ENCODE measurements at regions not wholly inside any gene's neighbourhood (a gene's known extent, or its start where the extent isn't known, plus 50 kb on each side); places are given as distances from the start of the nearest gene placed in this dataset.

GRCh38 chr19:30757104-30757836 lies 385.1 kb downstream of the ZNF536 start:
- no peaks in the 10 kb centered on the region for H3K27me3 ChIP-seq (ENCODE audit: control insufficient read depth in 2 of 2, insufficient read depth in 2 of 2, low read length in 2 of 2)
- H3K27ac ChIP-seq (ENCODE audit: low read depth in 2 of 2, low read length in 2 of 2) = no peak overlapping the region
- H3K4me3 ChIP-seq (ENCODE audit: low read length in 2 of 2) = no peak overlapping the region
- no peaks in the 10 kb centered on the region for H3K36me3 ChIP-seq (ENCODE audit: control insufficient read depth in 2 of 2, insufficient read depth in 2 of 2, low read length in 2 of 2)
- H3K9ac ChIP-seq (ENCODE audit: low read depth in 1 of 2, low read length in 2 of 2) = no peak overlapping the region
- no peaks in the 10 kb centered on the region for H3K9me3 ChIP-seq (ENCODE audit: control insufficient read depth in 2 of 2, low read length in 2 of 2)
- H3K4me1 ChIP-seq (ENCODE audit: control insufficient read depth in 2 of 2, insufficient read depth in 2 of 2, low read length in 2 of 2) = no peaks in the 10 kb centered on the region

GRCh38 chr19:30755581-30755980 lies 383.4 kb downstream of the ZNF536 start:
- no peak overlapping the region for H3K9ac ChIP-seq (ENCODE audit: low read depth in 1 of 2, low read length in 2 of 2)
- no peaks in the 10 kb centered on the region for H3K36me3 ChIP-seq (ENCODE audit: control insufficient read depth in 2 of 2, insufficient read depth in 2 of 2, low read length in 2 of 2)
- no peak overlapping the region for H3K4me3 ChIP-seq (ENCODE audit: low read length in 2 of 2)
- no peak overlapping the region for H3K27ac ChIP-seq (ENCODE audit: low read depth in 2 of 2, low read length in 2 of 2)
- no peaks in the 10 kb centered on the region for H3K9me3 ChIP-seq (ENCODE audit: control insufficient read depth in 2 of 2, low read length in 2 of 2)
- H3K4me1 ChIP-seq (ENCODE audit: control insufficient read depth in 2 of 2, insufficient read depth in 2 of 2, low read length in 2 of 2) = no peaks in the 10 kb centered on the region
- H3K27me3 ChIP-seq (ENCODE audit: control insufficient read depth in 2 of 2, insufficient read depth in 2 of 2, low read length in 2 of 2) = no peaks in the 10 kb centered on the region

- no peaks in the 10 kb centered on the region for H3K36me3 ChIP-seq (ENCODE audit: control insufficient read depth in 2 of 2, insufficient read depth in 2 of 2, low read length in 2 of 2)
- H3K9ac ChIP-seq (ENCODE audit: low read depth in 1 of 2, low read length in 2 of 2) = no peak overlapping the region
- no peaks in the 10 kb centered on the region for H3K9me3 ChIP-seq (ENCODE audit: control insufficient read depth in 2 of 2, low read length in 2 of 2)
- no peaks in the 10 kb centered on the region for H3K4me1 ChIP-seq (ENCODE audit: control insufficient read depth in 2 of 2, insufficient read depth in 2 of 2, low read length in 2 of 2)
- no peaks in the 10 kb centered on the region for H3K27me3 ChIP-seq (ENCODE audit: control insufficient read depth in 2 of 2, insufficient read depth in 2 of 2, low read length in 2 of 2)
- no peak overlapping the region for H3K27ac ChIP-seq (ENCODE audit: low read depth in 2 of 2, low read length in 2 of 2)
- H3K4me3 ChIP-seq (ENCODE audit: low read length in 2 of 2) = no peak overlapping the region
Measured at GRCh38 chr19:30754162-30754561, 382.0 kb downstream of the ZNF536 start.

GRCh38 chr19:30752876-30753275 lies 380.7 kb downstream of the ZNF536 start:
- H3K27me3 ChIP-seq (ENCODE audit: control insufficient read depth in 2 of 2, insufficient read depth in 2 of 2, low read length in 2 of 2) = no peaks in the 10 kb centered on the region
- no peaks in the 10 kb centered on the region for H3K9me3 ChIP-seq (ENCODE audit: control insufficient read depth in 2 of 2, low read length in 2 of 2)
- H3K4me3 ChIP-seq (ENCODE audit: low read length in 2 of 2) = no peak overlapping the region
- no peak overlapping the region for H3K9ac ChIP-seq (ENCODE audit: low read depth in 1 of 2, low read length in 2 of 2)
- H3K27ac ChIP-seq (ENCODE audit: low read depth in 2 of 2, low read length in 2 of 2) = no peak overlapping the region
- no peaks in the 10 kb centered on the region for H3K36me3 ChIP-seq (ENCODE audit: control insufficient read depth in 2 of 2, insufficient read depth in 2 of 2, low read length in 2 of 2)
- H3K4me1 ChIP-seq (ENCODE audit: control insufficient read depth in 2 of 2, insufficient read depth in 2 of 2, low read length in 2 of 2) = no peaks in the 10 kb centered on the region

- Histone ChIP-seq H3K9ac (ENCODE audit: low read depth in 1 of 2, low read length in 2 of 2) (no peak overlapping the region), H3K27me3 (ENCODE audit: control insufficient read depth in 2 of 2, insufficient read depth in 2 of 2, low read length in 2 of 2) (no peaks in the 10 kb centered on the region), H3K27ac (ENCODE audit: low read depth in 2 of 2, low read length in 2 of 2) (no peak overlapping the region), H3K9me3 (ENCODE audit: control insufficient read depth in 2 of 2, low read length in 2 of 2) (no peaks in the 10 kb centered on the region), H3K36me3 (ENCODE audit: control insufficient read depth in 2 of 2, insufficient read depth in 2 of 2, low read length in 2 of 2) (no peaks in the 10 kb centered on the region), H3K4me3 (ENCODE audit: low read length in 2 of 2) (no peak overlapping the region), H3K4me1 (ENCODE audit: control insufficient read depth in 2 of 2, insufficient read depth in 2 of 2, low read length in 2 of 2) (no peaks in the 10 kb centered on the region)
Measured at GRCh38 chr19:30752201-30752600, 380.0 kb downstream of the ZNF536 start.

GRCh38 chr19:30745476-30745985 lies 373.3 kb downstream of the ZNF536 start:
- Histone ChIP-seq H3K4me3 (ENCODE audit: low read length in 2 of 2) (no peak overlapping the region), H3K4me1 (ENCODE audit: control insufficient read depth in 2 of 2, insufficient read depth in 2 of 2, low read length in 2 of 2) (no peaks in the 10 kb centered on the region), H3K9ac (ENCODE audit: low read depth in 1 of 2, low read length in 2 of 2) (no peak overlapping the region), H3K27me3 (ENCODE audit: control insufficient read depth in 2 of 2, insufficient read depth in 2 of 2, low read length in 2 of 2) (no peaks in the 10 kb centered on the region), H3K9me3 (ENCODE audit: control insufficient read depth in 2 of 2, low read length in 2 of 2) (no peaks in the 10 kb centered on the region), H3K27ac (ENCODE audit: low read depth in 2 of 2, low read length in 2 of 2) (no peak overlapping the region), H3K36me3 (ENCODE audit: control insufficient read depth in 2 of 2, insufficient read depth in 2 of 2, low read length in 2 of 2) (no peaks in the 10 kb centered on the region)

GRCh38 chr19:30744741-30745475 lies 372.7 kb downstream of the ZNF536 start:
- Histone ChIP-seq H3K9me3 (ENCODE audit: control insufficient read depth in 2 of 2, low read length in 2 of 2) (no peaks in the 10 kb centered on the region), H3K36me3 (ENCODE audit: control insufficient read depth in 2 of 2, insufficient read depth in 2 of 2, low read length in 2 of 2) (no peaks in the 10 kb centered on the region), H3K27ac (ENCODE audit: low read depth in 2 of 2, low read length in 2 of 2) (no peak overlapping the region), H3K27me3 (ENCODE audit: control insufficient read depth in 2 of 2, insufficient read depth in 2 of 2, low read length in 2 of 2) (no peaks in the 10 kb centered on the region), H3K4me3 (ENCODE audit: low read length in 2 of 2) (no peak overlapping the region), H3K4me1 (ENCODE audit: control insufficient read depth in 2 of 2, insufficient read depth in 2 of 2, low read length in 2 of 2) (no peaks in the 10 kb centered on the region), H3K9ac (ENCODE audit: low read depth in 1 of 2, low read length in 2 of 2) (no peak overlapping the region)

- Histone ChIP-seq H3K36me3 (ENCODE audit: control insufficient read depth in 2 of 2, insufficient read depth in 2 of 2, low read length in 2 of 2) (no peaks in the 10 kb centered on the region), H3K9ac (ENCODE audit: low read depth in 1 of 2, low read length in 2 of 2) (no peak overlapping the region), H3K9me3 (ENCODE audit: control insufficient read depth in 2 of 2, low read length in 2 of 2) (no peaks in the 10 kb centered on the region), H3K4me1 (ENCODE audit: control insufficient read depth in 2 of 2, insufficient read depth in 2 of 2, low read length in 2 of 2) (no peaks in the 10 kb centered on the region), H3K27ac (ENCODE audit: low read depth in 2 of 2, low read length in 2 of 2) (no peak overlapping the region), H3K4me3 (ENCODE audit: low read length in 2 of 2) (no peak overlapping the region), H3K27me3 (ENCODE audit: control insufficient read depth in 2 of 2, insufficient read depth in 2 of 2, low read length in 2 of 2) (no peaks in the 10 kb centered on the region)
Measured at GRCh38 chr19:30743702-30744101, 371.5 kb downstream of the ZNF536 start.

GRCh38 chr19:30743011-30743410 lies 370.8 kb downstream of the ZNF536 start:
- no peaks in the 10 kb centered on the region for H3K4me1 ChIP-seq (ENCODE audit: control insufficient read depth in 2 of 2, insufficient read depth in 2 of 2, low read length in 2 of 2)
- H3K27me3 ChIP-seq (ENCODE audit: control insufficient read depth in 2 of 2, insufficient read depth in 2 of 2, low read length in 2 of 2) = no peaks in the 10 kb centered on the region
- no peaks in the 10 kb centered on the region for H3K9me3 ChIP-seq (ENCODE audit: control insufficient read depth in 2 of 2, low read length in 2 of 2)
- H3K9ac ChIP-seq (ENCODE audit: low read depth in 1 of 2, low read length in 2 of 2) = no peak overlapping the region
- no peak overlapping the region for H3K27ac ChIP-seq (ENCODE audit: low read depth in 2 of 2, low read length in 2 of 2)
- H3K4me3 ChIP-seq (ENCODE audit: low read length in 2 of 2) = no peak overlapping the region
- no peaks in the 10 kb centered on the region for H3K36me3 ChIP-seq (ENCODE audit: control insufficient read depth in 2 of 2, insufficient read depth in 2 of 2, low read length in 2 of 2)

GRCh38 chr19:30742406-30742938 lies 370.3 kb downstream of the ZNF536 start:
- no peak overlapping the region for H3K4me3 ChIP-seq (ENCODE audit: low read length in 2 of 2)
- H3K27me3 ChIP-seq (ENCODE audit: control insufficient read depth in 2 of 2, insufficient read depth in 2 of 2, low read length in 2 of 2) = no peaks in the 10 kb centered on the region
- no peaks in the 10 kb centered on the region for H3K36me3 ChIP-seq (ENCODE audit: control insufficient read depth in 2 of 2, insufficient read depth in 2 of 2, low read length in 2 of 2)
- no peak overlapping the region for H3K27ac ChIP-seq (ENCODE audit: low read depth in 2 of 2, low read length in 2 of 2)
- H3K9me3 ChIP-seq (ENCODE audit: control insufficient read depth in 2 of 2, low read length in 2 of 2) = no peaks in the 10 kb centered on the region
- H3K9ac ChIP-seq (ENCODE audit: low read depth in 1 of 2, low read length in 2 of 2) = no peak overlapping the region
- H3K4me1 ChIP-seq (ENCODE audit: control insufficient read depth in 2 of 2, insufficient read depth in 2 of 2, low read length in 2 of 2) = no peaks in the 10 kb centered on the region

Measured in mucosa of rectum (tissue), 2 donors.